ENCODE measurements at regions not wholly inside any gene's neighbourhood (a gene's known extent, or its start where the extent isn't known, plus 50 kb on each side); places are given as distances from the start of the nearest gene placed in this dataset.

DNA sequence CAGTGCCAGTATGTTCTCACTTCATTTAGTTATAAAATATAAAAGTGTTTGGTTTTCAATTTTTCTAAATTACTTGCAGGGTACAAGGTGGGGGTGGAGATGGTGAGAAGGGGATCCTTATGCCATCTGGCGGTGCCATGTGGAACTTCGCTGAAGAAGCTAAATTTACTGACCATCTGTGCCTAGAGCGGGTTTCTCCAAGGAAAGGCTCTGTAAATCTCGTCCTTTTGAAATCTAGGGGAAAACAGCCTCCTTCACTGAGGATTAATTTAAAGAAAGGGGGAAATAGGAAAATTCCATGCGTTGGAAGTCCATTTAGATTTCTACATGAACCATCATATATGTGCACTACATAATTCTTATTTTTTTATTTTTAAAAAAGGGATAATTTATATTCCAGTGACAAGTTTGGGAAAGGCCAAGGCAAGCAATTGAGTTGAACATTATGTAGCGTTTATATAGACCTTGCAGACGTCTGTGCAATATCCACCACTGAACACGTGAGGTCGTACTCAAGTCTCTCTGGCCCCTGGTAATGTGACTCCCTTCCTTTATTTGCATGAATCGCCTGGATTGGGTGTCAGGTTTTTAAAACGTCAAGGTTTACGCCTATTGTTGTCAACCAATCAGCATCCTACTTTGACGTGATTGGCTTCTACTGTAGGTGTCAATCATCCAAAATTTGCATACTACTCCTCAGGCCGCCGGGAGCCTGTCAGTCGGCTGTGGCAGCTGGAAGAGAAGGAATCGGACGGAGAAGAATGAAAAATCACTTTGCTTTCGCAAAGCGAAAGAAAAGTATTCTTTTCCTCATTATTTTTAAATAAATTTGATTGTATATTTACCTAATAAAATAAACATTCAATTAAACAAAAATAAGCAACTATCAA lies 297.1 kb upstream of the NFE2L3 start:
- Histone ChIP-seq H3K36me3 (no peaks in the 10 kb centered on the region), H3K27me3 (peaks cover 4 to 92% (median 45%) of the 10 kb centered on the region in 4 donors), H3K9me3 (no peaks in the 10 kb centered on the region), H3K4me3 (peak overlapping the region in 1 of 4 donors; percentile 57), H3K4me1 (peaks cover 24 to 69% (median 60%) of the 10 kb centered on the region in 4 donors), H3K27ac (replicated peaks in 1 of 4) (peak overlapping the region; percentile 84 to 87 (median 84))
- no peak for TF ChIP-seq EP300 (IDR thresholded peaks at IDR 0.05)
- TF ChIP-seq POLR2AphosphoS5 (IDR thresholded peaks at IDR 0.05), result peak; percentile 81 to 92
- TF ChIP-seq, protein P1, sequence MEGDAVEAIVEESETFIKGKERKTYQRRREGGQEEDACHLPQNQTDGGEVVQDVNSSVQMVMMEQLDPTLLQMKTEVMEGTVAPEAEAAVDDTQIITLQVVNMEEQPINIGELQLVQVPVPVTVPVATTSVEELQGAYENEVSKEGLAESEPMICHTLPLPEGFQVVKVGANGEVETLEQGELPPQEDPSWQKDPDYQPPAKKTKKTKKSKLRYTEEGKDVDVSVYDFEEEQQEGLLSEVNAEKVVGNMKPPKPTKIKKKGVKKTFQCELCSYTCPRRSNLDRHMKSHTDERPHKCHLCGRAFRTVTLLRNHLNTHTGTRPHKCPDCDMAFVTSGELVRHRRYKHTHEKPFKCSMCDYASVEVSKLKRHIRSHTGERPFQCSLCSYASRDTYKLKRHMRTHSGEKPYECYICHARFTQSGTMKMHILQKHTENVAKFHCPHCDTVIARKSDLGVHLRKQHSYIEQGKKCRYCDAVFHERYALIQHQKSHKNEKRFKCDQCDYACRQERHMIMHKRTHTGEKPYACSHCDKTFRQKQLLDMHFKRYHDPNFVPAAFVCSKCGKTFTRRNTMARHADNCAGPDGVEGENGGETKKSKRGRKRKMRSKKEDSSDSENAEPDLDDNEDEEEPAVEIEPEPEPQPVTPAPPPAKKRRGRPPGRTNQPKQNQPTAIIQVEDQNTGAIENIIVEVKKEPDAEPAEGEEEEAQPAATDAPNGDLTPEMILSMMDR (IDR thresholded peaks at IDR 0.05), result peak; percentile 67 to 80 (median 68)
- peak; percentile 47 for TF ChIP-seq POLR2A (IDR thresholded peaks at IDR 0.05; ENCODE audit: low read depth)
- no peak for DNase-seq (ENCODE audit: extremely low spot score)
- intact Hi-C loops (cut with DNase I), result loop anchor here (5.0 kb wide), 5 partner anchors 143 to 1242 kb away; partner anchors contain the start of genes HOXA1 and SKAP2
- 19% methylated on average over 20 of the region's 20 CpGs for WGBS

DNA sequence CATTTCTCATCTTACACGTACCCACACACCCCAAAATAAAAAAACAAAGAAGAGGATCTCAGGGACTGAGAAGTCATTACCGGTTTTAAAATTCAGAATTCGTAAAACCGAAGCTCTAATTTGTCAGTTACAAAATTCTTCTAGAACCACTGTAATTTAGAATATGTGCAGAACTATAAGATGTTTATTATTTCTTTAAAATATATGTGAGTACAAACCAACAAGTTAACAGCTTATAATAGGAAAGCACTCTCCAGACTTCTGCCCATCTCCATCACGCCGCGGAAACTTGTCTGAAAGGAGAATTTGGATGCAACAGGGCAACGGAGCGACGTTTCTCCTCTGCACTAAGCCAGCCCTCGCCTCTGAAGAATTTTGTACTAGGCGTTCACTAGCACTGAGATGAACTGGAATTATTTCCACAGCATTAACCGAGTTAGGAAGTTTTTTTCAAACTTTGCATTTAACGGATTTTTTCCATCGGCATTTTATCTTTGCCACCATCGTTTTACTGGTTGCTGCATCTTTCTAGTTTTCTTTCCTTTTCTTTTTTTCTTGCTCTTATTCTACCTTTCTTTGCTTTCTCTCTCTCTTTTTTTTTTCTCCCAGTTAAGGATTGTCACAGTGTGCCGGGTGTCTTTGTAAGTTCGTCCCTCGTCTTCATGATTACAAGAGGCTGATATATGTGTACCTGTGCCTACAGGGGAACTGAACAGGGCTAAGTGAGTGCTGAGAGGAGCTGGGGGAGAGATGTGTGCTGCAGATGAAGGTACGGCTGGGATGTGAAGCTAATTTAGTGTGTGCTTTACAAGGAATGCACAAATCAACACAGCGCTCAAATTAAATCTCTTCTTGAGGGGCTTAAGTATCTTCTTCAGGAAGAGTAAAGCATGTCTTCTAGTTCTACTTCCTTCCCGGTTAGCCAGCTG lies 295.9 kb upstream of the NFE2L3 start:
- DNase-seq (ENCODE audit: extremely low spot score), result no peak
- TF ChIP-seq POLR2AphosphoS5 (IDR thresholded peaks at IDR 0.05) (peak in 1 of 2 donors; percentile 26), POLR2A (IDR thresholded peaks at IDR 0.05; ENCODE audit: low read depth) (no peak)
- Histone ChIP-seq H3K27ac (replicated peaks in 1 of 4) (peak overlapping the region; percentile 75 to 87 (median 81)), H3K27me3 (peaks cover 4 to 100% (median 57%) of the 10 kb centered on the region in 4 donors), H3K4me3 (peak overlapping the region; percentile 50 to 61 (median 54)), H3K36me3 (no peaks in the 10 kb centered on the region), H3K9me3 (no peaks in the 10 kb centered on the region), H3K4me1 (peaks cover 21 to 56% (median 48%) of the 10 kb centered on the region in 4 donors)
- 33% methylated on average over 22 of the region's 22 CpGs for whole genome bisulfite sequencing
- intact Hi-C loops (cut with DNase I), result loop anchor here (5.0 kb wide), 2 partner anchors 1006 to 1241 kb away; partner anchors contain the start of genes HOXA1 and SKAP2

DNA sequence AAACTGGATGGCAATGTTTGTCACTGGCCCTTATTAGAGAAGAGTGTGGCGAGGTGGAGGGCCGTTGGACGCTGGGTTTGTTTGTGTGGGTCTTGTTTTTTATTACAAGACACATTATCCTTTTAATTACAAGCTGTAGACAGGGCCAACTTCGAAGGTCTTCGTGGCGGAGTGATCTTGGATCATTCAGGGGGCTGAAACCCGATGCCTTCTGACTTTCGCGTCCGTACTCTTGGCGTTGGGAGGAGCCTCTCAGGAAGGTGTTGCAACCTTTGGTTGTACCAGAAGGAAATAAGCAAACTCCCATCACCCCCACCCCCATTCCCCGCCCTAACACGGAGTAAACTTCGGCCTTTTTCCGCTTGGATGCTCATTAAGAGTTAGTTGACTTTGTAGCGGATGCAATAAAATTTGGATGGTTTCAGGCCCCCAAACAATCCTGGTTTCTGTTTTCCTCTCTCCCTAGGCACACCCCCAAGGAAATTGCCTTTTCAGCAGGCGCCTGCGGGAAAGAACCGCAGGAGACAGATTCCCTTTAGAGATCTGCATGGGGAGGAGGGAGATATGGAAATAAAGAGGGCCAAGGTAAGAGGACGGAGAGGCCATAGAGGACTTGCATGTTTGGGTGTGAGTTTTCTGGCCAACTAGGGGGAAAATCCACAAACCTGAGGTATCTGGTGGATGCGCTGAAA lies 294.5 kb upstream of the NFE2L3 start:
- WGBS, result 18% methylated on average over 21 of the region's 21 CpGs
- H3K36me3 ChIP-seq, result no peaks in the 10 kb centered on the region
- peak overlapping the region; percentile 50 to 61 (median 54) for H3K4me3 ChIP-seq
- peak overlapping the region; percentile 75 to 87 (median 81) for H3K27ac ChIP-seq (replicated peaks in 1 of 4)
- intact Hi-C loops (cut with DNase I), result loop anchor here (5.0 kb wide), 2 partner anchors 1005 to 1240 kb away; partner anchors contain the start of genes HOXA1 and SKAP2
- TF ChIP-seq EP300 (IDR thresholded peaks at IDR 0.05) (no peak), POLR2AphosphoS5 (IDR thresholded peaks at IDR 0.05) (no peak), POLR2A (IDR thresholded peaks at IDR 0.05; ENCODE audit: low read depth) (no peak)
- TF ChIP-seq, protein P1 (IDR thresholded peaks at IDR 0.05), result no peak
- DNase-seq (ENCODE audit: extremely low spot score), result no peak
- no peaks in the 10 kb centered on the region for H3K9me3 ChIP-seq
- H3K4me1 ChIP-seq, result peaks cover 12 to 50% (median 39%) of the 10 kb centered on the region in 4 donors
- peaks cover 4 to 100% (median 66%) of the 10 kb centered on the region in 4 donors for H3K27me3 ChIP-seq

DNA sequence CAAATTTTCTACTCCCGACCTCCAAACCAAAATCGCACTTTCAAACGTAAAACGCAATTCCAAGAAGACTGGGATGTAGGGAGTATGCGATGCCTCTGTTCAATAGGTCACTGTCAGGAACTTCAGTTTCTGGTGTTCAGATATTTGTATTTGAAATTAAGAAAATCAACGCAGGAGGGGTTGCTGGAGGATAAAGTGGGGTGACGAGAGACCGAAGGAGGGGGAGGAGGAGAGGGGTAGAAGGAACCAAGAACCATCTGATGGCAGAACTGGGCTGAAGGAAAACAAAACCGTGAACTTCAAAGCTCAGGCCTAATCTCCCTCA lies 293.8 kb upstream of the NFE2L3 start:
- Histone ChIP-seq H3K4me1 (peaks cover 7 to 46% (median 37%) of the 10 kb centered on the region in 4 donors), H3K36me3 (no peaks in the 10 kb centered on the region), H3K4me3 (no peak overlapping the region), H3K27ac (replicated peaks in 1 of 4) (no peak overlapping the region), H3K27me3 (peaks cover 4 to 100% (median 70%) of the 10 kb centered on the region in 4 donors), H3K9me3 (no peaks in the 10 kb centered on the region)
- TF ChIP-seq POLR2AphosphoS5 (IDR thresholded peaks at IDR 0.05), result no peak
- no peak for TF ChIP-seq POLR2A (IDR thresholded peaks at IDR 0.05; ENCODE audit: low read depth)
- no peak for DNase-seq (ENCODE audit: extremely low spot score)
- 59% methylated on average over 9 of the region's 9 CpGs for WGBS
- intact Hi-C loops (cut with DNase I), result loop anchor here (5.0 kb wide), 2 partner anchors 1004 to 1239 kb away; partner anchors contain the start of genes HOXA1 and SKAP2
